HG03064 (cell line): ENCODE measurements at regions not wholly inside any gene's neighbourhood (a gene's known extent, or its start where the extent isn't known, plus 50 kb on each side); places are given as distances from the start of the nearest gene placed in this dataset.

Source experiments
- ATAC-seq: cut with Tn5 transposase; IDR thresholded peaks from one replicate; pipeline ENCODE4 v1.9.1; 2021; ENCODE audit warnings: low read depth; ENCODE audit not compliant: unreplicated experiment

GRCh38 chr3:110894574-110894973, 177.0 kb upstream of the NECTIN3 start:
- ATAC-seq, result no peak

- no peak for ATAC-seq
Observed at GRCh38 chr3:110895054-110895453, 176.6 kb upstream of the NECTIN3 start.

- no peak for ATAC-seq
Observed at GRCh38 chr3:110897046-110897445, 174.6 kb upstream of the NECTIN3 start.

- ATAC-seq, result no peak
Observed at GRCh38 chr3:110900576-110900975, 171.0 kb upstream of the NECTIN3 start.

- ATAC-seq, result no peak
Observed at GRCh38 chr3:110901536-110901935, 170.1 kb upstream of the NECTIN3 start.

GRCh38 chr3:110902453-110903085, 169.0 kb upstream of the NECTIN3 start:
- ATAC-seq, result no peak

- ATAC-seq, result no peak
Observed at GRCh38 chr3:110903771-110904519, 167.7 kb upstream of the NECTIN3 start.

GRCh38 chr3:110904520-110904890, 167.1 kb upstream of the NECTIN3 start:
- no peak for ATAC-seq

- no peak for ATAC-seq
Observed at GRCh38 chr3:110905121-110905520, 166.5 kb upstream of the NECTIN3 start.

GRCh38 chr3:110909839-110910238, 161.8 kb upstream of the NECTIN3 start:
- ATAC-seq, result no peak

GRCh38 chr3:110910346-110910955, 161.2 kb upstream of the NECTIN3 start:
- no peak for ATAC-seq

GRCh38 chr3:110918963-110919362, 152.7 kb upstream of the NECTIN3 start:
- ATAC-seq, result no peak

- no peak for ATAC-seq
Observed at GRCh38 chr3:110925798-110926197, 145.8 kb upstream of the NECTIN3 start.

- no peak for ATAC-seq
Observed at GRCh38 chr3:110928016-110928662, 143.5 kb upstream of the NECTIN3 start.

GRCh38 chr3:110929816-110930215, 141.8 kb upstream of the NECTIN3 start:
- no peak for ATAC-seq

GRCh38 chr3:110932567-110932966, 139.0 kb upstream of the NECTIN3 start:
- no peak for ATAC-seq

GRCh38 chr3:110933821-110934426, 137.7 kb upstream of the NECTIN3 start:
- ATAC-seq, result no peak

- ATAC-seq, result no peak
Observed at GRCh38 chr3:110938629-110939028, 133.0 kb upstream of the NECTIN3 start.

- no peak for ATAC-seq
Observed at GRCh38 chr3:110940055-110940454, 131.6 kb upstream of the NECTIN3 start.

- ATAC-seq, result no peak
Observed at GRCh38 chr3:110944782-110945181, 126.8 kb upstream of the NECTIN3 start.

GRCh38 chr3:110946810-110947209, 124.8 kb upstream of the NECTIN3 start:
- ATAC-seq, result no peak
